SHP77 treated with DMSO at 0.1 percent for 48 hours (cell line): ENCODE measurements at regions not wholly inside any gene's neighbourhood (a gene's known extent, or its start where the extent isn't known, plus 50 kb on each side); places are given as distances from the start of the nearest gene placed in this dataset.

Experiments
- DNase-seq: peaks from one replicate; lab custom pipeline; 2025; lab: John Stamatoyannopoulos, UW

GRCh38 chr2:76579911-76580310 lies 869.2 kb upstream of the GCFC2 start:
- no peak for DNase-seq

DNA sequence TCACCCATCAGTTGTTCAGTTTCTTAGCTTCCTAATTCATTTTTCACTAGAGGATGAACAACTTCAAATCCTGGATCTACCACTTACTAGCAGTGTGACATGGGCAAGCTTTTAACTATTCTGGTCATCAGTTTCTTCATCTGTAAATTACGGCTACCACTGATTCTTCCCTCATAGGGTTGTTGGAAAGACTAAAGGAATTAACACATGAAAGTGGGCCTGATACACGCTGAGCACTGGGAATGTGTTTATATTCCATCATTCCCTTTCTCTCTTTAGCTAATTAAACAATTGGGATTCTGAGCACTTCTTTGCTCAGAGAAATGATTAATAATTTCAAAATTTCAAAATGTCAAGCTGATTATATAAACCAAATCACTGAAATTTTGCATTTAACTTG lies 862.3 kb upstream of the GCFC2 start:
- DNase-seq = no peak

- no peak for DNase-seq
Measured at GRCh38 chr2:76569819-76570218, 859.1 kb upstream of the GCFC2 start.

DNA sequence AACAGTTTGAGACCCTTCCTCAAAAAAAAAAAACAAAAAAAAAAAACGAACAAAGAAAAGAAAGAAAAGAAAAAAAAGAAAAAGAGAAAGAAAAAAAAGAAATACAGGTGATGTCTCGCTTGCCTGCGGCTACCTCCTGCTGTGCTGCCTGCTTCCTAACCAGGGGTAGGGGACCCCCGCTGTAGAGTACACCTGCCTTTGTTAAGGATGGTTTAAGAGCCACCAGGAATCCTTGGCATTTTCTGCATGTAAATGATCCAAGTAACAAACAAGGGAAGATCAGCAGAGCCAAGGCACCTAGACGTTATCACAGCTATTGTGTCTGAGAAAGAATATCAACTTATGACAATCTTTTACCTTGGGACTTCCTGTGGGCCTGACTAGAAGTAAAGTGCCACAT lies 856.8 kb upstream of the GCFC2 start:
- DNase-seq = no peak

GRCh38 chr2:76564734-76565133 lies 854.0 kb upstream of the GCFC2 start:
- DNase-seq = no peak

GRCh38 chr2:76563730-76564129 lies 853.0 kb upstream of the GCFC2 start:
- DNase-seq = no peak

DNA sequence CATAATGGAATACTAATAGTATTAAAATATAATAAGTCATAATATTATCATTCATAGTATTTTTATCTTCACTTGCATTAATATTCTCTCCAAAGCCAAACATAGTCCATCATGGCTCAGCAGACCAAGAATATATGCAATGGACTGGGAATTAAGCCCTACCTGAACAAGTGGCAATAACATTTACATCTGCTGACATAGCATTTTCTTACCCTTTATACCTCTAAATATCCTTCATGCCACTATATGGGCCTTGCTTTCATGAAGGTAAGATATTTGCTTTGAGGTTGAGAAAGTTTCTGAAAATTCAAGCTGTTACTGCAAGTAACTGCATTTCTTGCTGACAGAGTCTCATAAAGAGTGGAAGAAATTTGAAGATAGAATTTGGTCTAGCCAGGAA lies 847.4 kb upstream of the GCFC2 start:
- DNase-seq = no peak

- no peak for DNase-seq
Measured at GRCh38 chr2:76556018-76556417, 845.3 kb upstream of the GCFC2 start.

- DNase-seq = no peak
Measured at GRCh38 chr2:76546207-76546606, 835.5 kb upstream of the GCFC2 start.

DNA sequence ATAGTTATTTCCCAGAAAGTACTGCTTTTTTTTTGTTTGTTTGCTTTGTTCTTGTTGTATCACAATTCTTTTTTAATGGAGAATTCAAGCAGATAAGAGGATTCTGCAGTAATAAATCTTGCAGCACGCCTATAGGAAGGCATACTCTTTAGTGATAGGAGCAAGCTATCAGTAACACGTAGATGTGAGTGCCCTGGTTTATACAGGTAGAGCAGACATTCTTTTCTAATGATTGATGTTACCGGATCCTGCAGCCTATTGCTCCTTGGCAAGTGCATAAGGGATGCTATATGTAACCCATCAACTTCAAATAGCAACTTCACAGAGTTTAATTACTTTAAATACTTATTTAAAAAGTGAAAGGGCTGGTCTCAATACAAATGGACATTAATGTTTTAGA lies 834.2 kb upstream of the GCFC2 start:
- DNase-seq = no peak

GRCh38 chr2:76517574-76517909 lies 806.8 kb upstream of the GCFC2 start:
- DNase-seq = no peak

- no peak for DNase-seq
Measured at GRCh38 chr2:76516861-76517573, 806.3 kb upstream of the GCFC2 start.

DNA sequence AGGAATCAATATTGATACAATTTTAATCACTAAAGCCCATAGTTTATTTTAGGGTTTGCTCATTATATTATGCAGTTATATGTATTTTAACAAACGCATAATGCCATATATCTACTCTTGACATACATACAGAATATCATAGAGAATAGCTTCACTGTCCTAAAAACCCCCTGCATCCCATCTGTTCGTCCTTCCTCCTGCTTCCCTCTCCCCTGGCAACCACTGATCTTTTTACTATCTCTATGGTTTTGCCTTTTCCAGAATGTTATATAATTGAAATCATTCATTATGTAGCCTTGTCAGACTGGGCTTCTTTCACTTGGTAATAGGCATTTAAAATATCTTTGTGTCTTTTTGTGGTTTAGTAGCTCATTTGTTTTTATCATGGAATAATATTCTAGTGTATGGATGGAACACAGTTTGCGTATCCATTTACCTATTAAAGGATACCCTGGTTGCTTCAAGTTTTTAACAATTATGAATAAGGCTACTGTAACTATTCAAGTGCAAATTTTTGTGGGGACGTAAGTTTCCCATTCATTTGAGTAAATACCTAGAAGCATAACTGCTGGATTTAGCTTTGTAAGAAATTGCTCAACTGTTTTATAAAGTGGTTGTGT lies 801.6 kb upstream of the GCFC2 start:
- no peak for DNase-seq

DNA sequence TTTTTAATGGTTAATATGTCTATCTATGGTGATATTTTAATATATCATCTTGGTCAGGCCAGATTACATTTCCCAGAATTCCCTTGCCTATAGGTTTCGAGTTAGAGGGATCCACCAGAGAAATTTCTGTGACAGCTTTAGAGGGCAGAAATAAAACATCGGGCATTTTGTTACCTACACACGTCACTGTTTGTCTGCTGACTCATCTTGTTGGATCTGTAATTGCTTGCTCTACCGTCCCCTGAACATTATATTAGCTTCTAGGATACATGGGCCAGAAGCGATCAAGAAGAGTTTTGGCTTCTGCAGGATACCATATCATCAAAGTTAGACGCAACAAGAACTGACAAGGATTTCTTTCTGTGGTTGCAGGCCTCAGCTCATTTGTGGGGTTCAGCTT lies 795.8 kb upstream of the GCFC2 start:
- peak; percentile 19 for DNase-seq

DNA sequence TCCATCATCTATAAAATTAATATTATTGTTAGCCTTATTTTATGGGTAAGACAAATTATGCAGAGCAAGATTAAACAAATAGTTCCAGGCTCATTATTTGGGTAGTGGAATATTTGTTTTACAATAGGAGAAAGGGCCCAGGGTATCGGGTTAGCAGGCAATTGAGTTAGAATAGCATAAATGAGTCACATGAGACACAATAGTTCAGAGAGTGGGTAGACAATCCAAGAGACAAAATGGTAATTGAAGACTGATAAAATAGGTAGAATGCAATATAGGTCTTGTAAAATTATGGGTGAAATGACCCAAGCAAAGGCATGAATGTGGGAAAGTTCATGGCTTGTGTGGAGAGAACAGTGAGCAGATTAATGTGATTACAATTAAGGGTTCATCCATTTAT lies 790.9 kb upstream of the GCFC2 start:
- DNase-seq = no peak

DNA sequence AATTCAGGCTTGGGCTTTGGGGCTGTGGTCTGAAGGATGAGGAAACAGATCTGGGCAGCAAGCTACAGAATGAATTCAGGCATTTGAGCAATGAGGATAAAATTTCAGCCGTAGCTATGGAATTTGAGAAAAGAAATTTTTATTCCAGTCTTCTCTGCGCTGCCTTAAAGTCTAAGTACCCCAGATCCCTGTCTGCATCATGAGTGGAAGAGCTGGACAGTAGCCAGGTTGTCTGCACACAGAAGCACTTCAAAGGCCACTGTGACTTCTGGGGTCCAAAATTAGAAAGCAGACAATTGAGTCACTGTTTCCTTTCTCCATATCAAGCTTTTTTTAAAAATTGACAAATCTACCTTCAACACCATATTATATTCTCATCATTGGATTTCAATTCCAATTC lies 787.6 kb upstream of the GCFC2 start:
- DNase-seq = no peak

DNA sequence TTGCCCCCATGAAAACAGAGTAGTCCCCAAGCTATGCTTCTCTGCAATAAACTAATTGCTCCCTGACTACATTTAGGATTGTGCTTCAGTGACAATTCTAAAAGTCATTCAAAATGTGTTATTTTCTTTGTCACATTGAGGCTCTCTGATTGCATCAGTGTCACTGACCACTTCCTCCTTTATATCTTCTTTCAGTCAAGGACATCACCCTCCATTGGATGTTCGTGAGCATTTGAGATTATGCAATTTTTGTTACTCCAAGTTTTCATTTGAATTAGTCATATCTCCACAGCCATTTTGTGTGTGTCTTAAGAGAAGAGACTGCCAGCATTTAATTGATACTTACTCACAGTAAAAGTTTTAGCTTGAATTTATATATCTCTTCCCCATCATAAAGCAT lies 780.8 kb upstream of the GCFC2 start:
- DNase-seq = no peak

DNA sequence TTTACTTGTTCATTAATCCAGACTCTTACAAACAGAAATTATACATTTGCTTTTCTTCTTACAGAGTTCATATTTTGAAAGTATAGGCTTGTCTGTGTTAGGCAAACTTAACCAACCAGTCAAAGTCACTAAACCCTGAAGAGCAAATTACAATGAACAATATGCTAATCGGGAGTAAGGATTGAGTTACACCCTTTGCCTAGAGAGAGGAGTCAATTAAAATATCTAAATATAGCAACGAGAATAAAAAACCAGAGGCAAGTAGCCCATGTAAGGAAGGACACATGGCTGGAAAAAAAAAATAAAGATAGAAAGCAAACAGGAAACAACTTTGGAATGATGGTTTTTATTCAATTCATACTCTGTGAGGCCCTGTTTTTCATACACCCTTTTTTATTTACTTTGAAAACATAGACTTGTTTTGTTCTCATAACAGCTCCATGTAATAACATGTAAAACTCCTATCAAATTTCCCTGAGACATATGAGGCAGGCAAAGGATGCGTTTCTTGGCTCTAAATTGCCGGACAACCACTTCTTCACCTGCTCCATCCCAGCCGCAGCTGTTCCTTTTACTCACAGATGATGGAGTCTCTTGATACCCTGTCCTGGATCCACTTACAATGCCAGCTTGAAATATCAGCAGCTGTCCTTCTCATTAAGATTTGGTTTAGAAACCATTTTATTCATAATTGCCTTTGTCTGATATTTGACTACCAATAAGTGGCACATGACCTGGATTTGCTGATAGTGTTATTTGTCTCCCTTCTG lies 767.7 kb upstream of the GCFC2 start:
- no peak for DNase-seq

GRCh38 chr2:76472946-76473345 lies 762.2 kb upstream of the GCFC2 start:
- DNase-seq = no peak

DNA sequence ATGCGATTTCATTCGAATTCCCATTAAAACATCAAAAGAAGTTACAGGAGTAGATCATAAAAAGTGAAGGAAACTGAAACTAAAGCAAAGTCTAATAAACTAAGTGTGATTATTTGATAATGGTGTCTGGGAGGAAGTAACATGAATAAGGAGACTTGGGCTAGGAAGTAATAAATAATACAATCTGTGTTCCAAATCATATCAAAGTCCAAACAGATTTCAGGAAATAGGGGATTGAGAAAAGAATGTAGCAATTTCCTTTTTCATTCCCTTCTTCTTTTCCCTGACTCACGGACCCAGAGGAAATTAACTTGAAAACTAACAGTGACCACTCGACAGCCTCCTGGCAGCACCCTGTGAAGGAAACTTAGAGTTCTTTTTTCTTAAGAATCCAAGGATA lies 758.4 kb upstream of the GCFC2 start:
- DNase-seq = no peak

GRCh38 chr2:76467326-76467725 lies 756.6 kb upstream of the GCFC2 start:
- no peak for DNase-seq

DNA sequence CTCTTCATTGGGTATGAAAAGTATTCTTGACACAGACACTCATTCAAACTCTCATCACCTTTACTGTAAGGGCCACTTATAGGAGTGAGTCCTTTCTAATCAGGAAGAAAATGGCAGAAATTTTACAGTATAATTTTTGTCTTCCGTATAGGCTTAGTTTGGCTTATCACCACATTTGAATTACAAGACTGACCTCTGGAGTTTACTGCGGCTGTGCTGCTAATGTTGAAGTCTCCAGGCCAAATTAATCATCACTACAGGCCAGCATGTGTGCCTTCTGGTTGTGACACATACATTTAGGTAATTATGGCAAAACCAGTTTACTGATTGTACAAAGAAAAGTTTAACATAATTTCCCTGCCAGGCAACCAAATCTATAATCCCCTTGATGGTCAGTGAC lies 753.6 kb upstream of the GCFC2 start:
- no peak for DNase-seq

DNA sequence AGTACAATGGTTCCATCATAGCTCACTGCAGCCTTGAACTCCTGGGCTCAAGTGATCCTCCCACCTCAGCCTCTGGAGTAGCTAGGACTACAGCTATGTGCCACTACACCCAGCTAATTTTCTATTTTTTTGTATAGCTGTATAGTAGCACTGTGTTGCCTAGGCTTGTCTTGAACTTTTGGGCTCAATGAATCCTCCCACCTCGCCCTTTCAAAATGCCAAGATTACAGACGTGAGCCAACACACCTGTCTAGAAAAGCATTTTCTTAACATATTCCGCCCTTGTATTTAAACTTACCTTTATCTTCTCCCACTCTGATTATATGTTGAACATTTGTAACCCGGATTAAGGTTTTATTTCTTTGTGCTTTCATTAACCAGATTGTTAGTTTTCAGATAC lies 750.7 kb upstream of the GCFC2 start:
- no peak for DNase-seq

DNA sequence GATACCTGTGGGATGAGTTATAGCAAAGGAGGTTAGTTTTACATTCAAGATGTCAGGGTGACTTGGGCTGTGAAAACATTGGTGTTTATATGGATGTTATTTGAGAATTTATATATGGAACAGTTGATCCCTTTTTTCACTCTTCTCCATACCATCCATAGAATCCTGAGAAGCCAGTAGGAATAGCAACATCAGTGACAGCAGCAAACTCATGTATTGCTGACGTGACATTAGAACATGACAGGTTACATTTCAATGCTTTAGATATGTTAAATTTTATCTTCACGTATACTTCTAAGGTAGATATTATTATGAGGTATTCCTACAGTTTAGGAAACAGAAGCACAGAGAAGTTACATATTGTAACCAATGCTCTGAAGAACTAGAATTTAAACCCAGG lies 745.2 kb upstream of the GCFC2 start:
- DNase-seq = no peak
